ENCODE measurements at regions not wholly inside any gene's neighbourhood (a gene's known extent, or its start where the extent isn't known, plus 50 kb on each side); places are given as distances from the start of the nearest gene placed in this dataset.

DNA sequence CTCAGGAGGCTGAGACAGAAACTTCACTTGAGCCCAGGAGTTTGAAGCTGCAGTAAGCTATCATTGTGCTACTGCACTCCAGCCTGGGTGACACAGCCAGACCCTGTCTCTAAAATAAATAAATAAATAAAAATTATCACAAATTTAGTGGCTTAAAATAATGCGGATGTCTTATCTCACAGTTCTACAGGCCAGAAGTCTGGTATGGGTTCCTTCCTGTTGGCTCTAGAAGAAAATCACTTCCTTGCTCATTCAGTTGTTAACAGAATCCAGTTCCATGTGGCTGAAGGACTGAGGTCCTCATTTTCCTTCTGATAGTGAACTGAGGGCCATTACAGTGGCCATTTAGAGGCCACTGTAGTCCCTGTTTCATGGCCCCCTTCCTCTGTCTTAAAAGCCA is 94.6 kb upstream of the S1PR1 start:
- Histone ChIP-seq H3K27me3 (ENCODE audit: control insufficient read depth, insufficient read depth, low read length) (no peaks in the 10 kb centered on the region), H3K4me3 (ENCODE audit: low read depth, low read length) (no peak overlapping the region), H3K9me3 (ENCODE audit: control insufficient read depth, insufficient read depth, low read length) (no peaks in the 10 kb centered on the region), H3K27ac (ENCODE audit: low read depth, low read length) (no peak overlapping the region)
- ChIA-PET POLR2A (no interaction called here), CTCF (no interaction called here)
- TF ChIP-seq, protein P1, sequence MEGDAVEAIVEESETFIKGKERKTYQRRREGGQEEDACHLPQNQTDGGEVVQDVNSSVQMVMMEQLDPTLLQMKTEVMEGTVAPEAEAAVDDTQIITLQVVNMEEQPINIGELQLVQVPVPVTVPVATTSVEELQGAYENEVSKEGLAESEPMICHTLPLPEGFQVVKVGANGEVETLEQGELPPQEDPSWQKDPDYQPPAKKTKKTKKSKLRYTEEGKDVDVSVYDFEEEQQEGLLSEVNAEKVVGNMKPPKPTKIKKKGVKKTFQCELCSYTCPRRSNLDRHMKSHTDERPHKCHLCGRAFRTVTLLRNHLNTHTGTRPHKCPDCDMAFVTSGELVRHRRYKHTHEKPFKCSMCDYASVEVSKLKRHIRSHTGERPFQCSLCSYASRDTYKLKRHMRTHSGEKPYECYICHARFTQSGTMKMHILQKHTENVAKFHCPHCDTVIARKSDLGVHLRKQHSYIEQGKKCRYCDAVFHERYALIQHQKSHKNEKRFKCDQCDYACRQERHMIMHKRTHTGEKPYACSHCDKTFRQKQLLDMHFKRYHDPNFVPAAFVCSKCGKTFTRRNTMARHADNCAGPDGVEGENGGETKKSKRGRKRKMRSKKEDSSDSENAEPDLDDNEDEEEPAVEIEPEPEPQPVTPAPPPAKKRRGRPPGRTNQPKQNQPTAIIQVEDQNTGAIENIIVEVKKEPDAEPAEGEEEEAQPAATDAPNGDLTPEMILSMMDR (IDR thresholded peaks at IDR 0.05; ENCODE audit: low read depth, low read length): no peak
- DNase-seq (ENCODE audit: low read depth, low spot score): no peak

DNA sequence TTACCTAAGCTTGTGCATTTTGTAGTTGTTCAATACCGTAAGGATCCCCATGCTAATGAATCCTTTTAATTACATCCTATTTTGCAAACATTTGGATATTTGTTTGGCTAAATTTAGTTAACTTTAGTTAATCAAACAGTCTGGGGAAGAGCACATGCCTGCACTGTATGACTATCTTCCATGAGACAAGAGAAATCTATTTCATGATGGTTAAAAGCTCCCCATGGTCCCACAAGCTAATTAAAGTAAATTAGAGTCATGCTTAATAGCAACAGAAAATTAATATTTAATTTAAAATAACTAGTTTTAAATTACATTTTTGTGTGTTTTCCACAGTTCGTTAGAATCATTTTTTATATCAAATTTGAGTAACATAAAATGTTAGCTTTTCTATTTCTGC is 95.4 kb upstream of the S1PR1 start:
- no peak overlapping the region for H3K27ac ChIP-seq (ENCODE audit: low read depth, low read length)
- no peaks in the 10 kb centered on the region for H3K9me3 ChIP-seq (ENCODE audit: control insufficient read depth, insufficient read depth, low read length)
- no peak overlapping the region for H3K4me3 ChIP-seq (ENCODE audit: low read depth, low read length)
- POLR2A ChIA-PET: no interaction called here
- CTCF ChIA-PET: no interaction called here
- no peaks in the 10 kb centered on the region for H3K27me3 ChIP-seq (ENCODE audit: control insufficient read depth, insufficient read depth, low read length)
- TF ChIP-seq, protein P1 (IDR thresholded peaks at IDR 0.05; ENCODE audit: low read depth, low read length): no peak
- no peak for DNase-seq (ENCODE audit: low read depth, low spot score)

- DNase-seq (ENCODE audit: low read depth, low spot score): no peak
- CTCF ChIA-PET: interaction anchor here (0.6 to 2.1 kb wide), 3 partner anchors 19 to 148 kb away, joined by 3 to 5 read pairs (median 3); no protein-coding TSS in a partner anchor
- no peak overlapping the region for H3K4me3 ChIP-seq (ENCODE audit: low read depth, low read length)
- no peaks in the 10 kb centered on the region for H3K9me3 ChIP-seq (ENCODE audit: control insufficient read depth, insufficient read depth, low read length)
- no peaks in the 10 kb centered on the region for H3K27me3 ChIP-seq (ENCODE audit: control insufficient read depth, insufficient read depth, low read length)
- POLR2A ChIA-PET: no interaction called here
- TF ChIP-seq, protein P1 (IDR thresholded peaks at IDR 0.05; ENCODE audit: low read depth, low read length): no peak
- H3K27ac ChIP-seq (ENCODE audit: low read depth, low read length): no peak overlapping the region
Measured at GRCh38 chr1:101139821-101140718, 96.7 kb upstream of the S1PR1 start.

DNA sequence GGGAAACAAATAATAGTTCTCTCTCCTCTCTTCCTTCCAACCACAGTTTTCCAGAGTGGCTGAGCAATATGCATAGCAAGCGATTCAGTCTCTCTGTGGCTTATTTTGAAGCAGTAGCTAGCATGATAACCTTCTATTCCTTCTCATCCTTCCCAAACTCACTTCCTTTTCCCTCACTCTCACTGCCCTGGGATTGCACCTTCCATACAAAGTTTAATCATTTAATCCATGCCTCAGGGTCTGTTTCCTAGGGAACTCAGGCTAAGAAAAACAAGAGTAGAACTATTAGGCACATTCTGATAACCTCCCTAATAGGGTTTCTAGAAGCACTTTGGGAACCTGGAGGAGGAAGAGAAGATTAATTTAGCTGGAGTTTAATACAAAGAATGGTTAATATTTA is 97.7 kb upstream of the S1PR1 start:
- ChIA-PET CTCF (interaction anchor here (0.6 to 2.1 kb wide), 2 partner anchors 18 to 149 kb away, joined by 5 read pairs; no protein-coding TSS in a partner anchor), POLR2A (no interaction called here)
- Histone ChIP-seq H3K4me3 (ENCODE audit: low read depth, low read length) (no peak overlapping the region), H3K27me3 (ENCODE audit: control insufficient read depth, insufficient read depth, low read length) (no peaks in the 10 kb centered on the region), H3K9me3 (ENCODE audit: control insufficient read depth, insufficient read depth, low read length) (no peaks in the 10 kb centered on the region), H3K27ac (ENCODE audit: low read depth, low read length) (no peak overlapping the region)
- TF ChIP-seq, protein P1 (IDR thresholded peaks at IDR 0.05; ENCODE audit: low read depth, low read length): no peak
- DNase-seq (ENCODE audit: low read depth, low spot score): no peak

All from AG04450 (cell line).